HL-60/S4 (cell line): ENCODE measurements at regions not wholly inside any gene's neighbourhood (a gene's known extent, or its start where the extent isn't known, plus 50 kb on each side); places are given as distances from the start of the nearest gene placed in this dataset.
"Not testable (repeated sequence)": the region's sequence is repeated elsewhere in the genome, so short reads cannot be mapped to it uniquely, and the experiment has no call there.

Experiments
- in situ Hi-C: fragments of 300-500 bp; cut with MboI; formaldehyde crosslinking; loops from 2 replicates; pipeline ENCODE4 v1.14.3; 2022; ENCODE audit warnings: low sequenced_read_pairs

- in situ Hi-C loops: no loop called here
Measured at GRCh38 chr1:90317628-90318027, 322.7 kb downstream of the ZNF326 start.

GRCh38 chr1:90314533-90314932 is 319.6 kb downstream of the ZNF326 start:
- in situ Hi-C loops: no loop called here

GRCh38 chr1:90313778-90314177 is 318.9 kb downstream of the ZNF326 start:
- in situ Hi-C loops: no loop called here

- in situ Hi-C loops: no loop called here
Measured at GRCh38 chr1:90309806-90310205, 314.9 kb downstream of the ZNF326 start.

GRCh38 chr1:90308421-90308820 is 313.5 kb downstream of the ZNF326 start:
- in situ Hi-C loops: no loop called here

- in situ Hi-C loops: no loop called here
Measured at GRCh38 chr1:90305577-90305976, 310.7 kb downstream of the ZNF326 start.

- in situ Hi-C loops: no loop called here
Measured at GRCh38 chr1:90296327-90296726, 301.4 kb downstream of the ZNF326 start.

GRCh38 chr1:90295534-90295933 is 300.6 kb downstream of the ZNF326 start:
- in situ Hi-C loops: no loop called here

- in situ Hi-C loops: no loop called here
Measured at GRCh38 chr1:90291431-90292216, 296.7 kb downstream of the ZNF326 start.

GRCh38 chr1:90282811-90283210 is 287.9 kb downstream of the ZNF326 start:
- in situ Hi-C loops: no loop called here

GRCh38 chr1:90281886-90282285 is 287.0 kb downstream of the ZNF326 start:
- in situ Hi-C loops: not testable (repeated sequence)

- in situ Hi-C loops: no loop called here
Measured at GRCh38 chr1:90277270-90277669, 282.4 kb downstream of the ZNF326 start.

- in situ Hi-C loops: no loop called here
Measured at GRCh38 chr1:90274376-90274775, 279.5 kb downstream of the ZNF326 start.

GRCh38 chr1:90273241-90273774 is 278.4 kb downstream of the ZNF326 start:
- in situ Hi-C loops: no loop called here

- in situ Hi-C loops: no loop called here
Measured at GRCh38 chr1:90262791-90263190, 267.9 kb downstream of the ZNF326 start.

- in situ Hi-C loops: no loop called here
Measured at GRCh38 chr1:90262286-90262685, 267.4 kb downstream of the ZNF326 start.

- in situ Hi-C loops: no loop called here
Measured at GRCh38 chr1:90246069-90246468, 251.2 kb downstream of the ZNF326 start.

GRCh38 chr1:90236493-90236892 is 241.6 kb downstream of the ZNF326 start:
- in situ Hi-C loops: no loop called here

GRCh38 chr1:90223401-90223800 is 228.5 kb downstream of the ZNF326 start:
- in situ Hi-C loops: no loop called here

GRCh38 chr1:90220941-90221693 is 226.2 kb downstream of the ZNF326 start:
- in situ Hi-C loops: no loop called here

GRCh38 chr1:90220496-90220895 is 225.6 kb downstream of the ZNF326 start:
- in situ Hi-C loops: no loop called here
